ENCODE measurements at regions not wholly inside any gene's neighbourhood (a gene's known extent, or its start where the extent isn't known, plus 50 kb on each side); places are given as distances from the start of the nearest gene placed in this dataset.

GRCh38 chr9:121567500-121568342 is 68.1 kb upstream of the GGTA1 start:
- no peak for DNase-seq
- intact Hi-C loops (cut with DNase I): no loop called here

GRCh38 chr9:121568343-121569265 is 69.0 kb upstream of the GGTA1 start:
- peak in 36 of 42 donors; percentile 19 to 80 (median 51) for DNase-seq
- intact Hi-C loops (cut with DNase I): no loop called here

GRCh38 chr9:121569266-121569648 is 69.6 kb upstream of the GGTA1 start:
- intact Hi-C loops (cut with DNase I): no loop called here
- DNase-seq: no peak

GRCh38 chr9:121572581-121572980 is 72.9 kb upstream of the GGTA1 start:
- intact Hi-C loops (cut with DNase I): no loop called here
- DNase-seq: no peak

- intact Hi-C loops (cut with DNase I): no loop called here
- no peak for DNase-seq
These were observed 74.3 kb upstream of the GGTA1 start for GRCh38 chr9:121573717-121574485.

- intact Hi-C loops (cut with DNase I): no loop called here
- no peak for DNase-seq
These were observed 75.3 kb upstream of the GGTA1 start for GRCh38 chr9:121574774-121575519.

GRCh38 chr9:121576281-121577075 is 75.0 kb upstream of the DAB2IP start:
- intact Hi-C loops (cut with DNase I): no loop called here
- no peak for DNase-seq

- intact Hi-C loops (cut with DNase I): no loop called here
- DNase-seq: peak in 1 of 42 donors; percentile 26
These were observed 74.3 kb upstream of the DAB2IP start for GRCh38 chr9:121577166-121577565.

- intact Hi-C loops (cut with DNase I): no loop called here
- no peak for DNase-seq
These were observed 73.9 kb upstream of the DAB2IP start for GRCh38 chr9:121577572-121577971.

- peak; percentile 48 to 90 (median 80) for DNase-seq
- intact Hi-C loops (cut with DNase I): no loop called here
These were observed 69.4 kb upstream of the DAB2IP start for GRCh38 chr9:121581786-121582600.

- no peak for DNase-seq
These were observed 68.8 kb upstream of the DAB2IP start for GRCh38 chr9:121582641-121583040.

GRCh38 chr9:121584421-121584820 is 67.0 kb upstream of the DAB2IP start:
- no peak for DNase-seq
- intact Hi-C loops (cut with DNase I): no loop called here

More at GRCh38 chr9:121582641-121583040, 68.8 kb upstream of the DAB2IP start:
- intact Hi-C loops (cut with DNase I): no loop called here

- intact Hi-C loops (cut with DNase I): no loop called here
- no peak for DNase-seq
These were observed 63.6 kb upstream of the DAB2IP start for GRCh38 chr9:121587863-121588262.

- intact Hi-C loops (cut with DNase I): no loop called here
- no peak for DNase-seq
These were observed 61.4 kb upstream of the DAB2IP start for GRCh38 chr9:121589986-121590385.

- DNase-seq: no peak
- intact Hi-C loops (cut with DNase I): no loop called here
These were observed 59.2 kb upstream of the DAB2IP start for GRCh38 chr9:121592265-121592664.

- no peak for DNase-seq
- intact Hi-C loops (cut with DNase I): no loop called here
These were observed 58.4 kb upstream of the DAB2IP start for GRCh38 chr9:121593066-121593465.

- intact Hi-C loops (cut with DNase I): no loop called here
- no peak for DNase-seq
These were observed 54.9 kb upstream of the DAB2IP start for GRCh38 chr9:121596515-121596914.

Data from head of caudate nucleus (tissue), 42 donors.